Transverse colon (tissue), 3 donors: ENCODE measurements at regions not wholly inside any gene's neighbourhood (a gene's known extent, or its start where the extent isn't known, plus 50 kb on each side); places are given as distances from the start of the nearest gene placed in this dataset.

Source experiments
- POLR2A ChIP-seq: fragments of 450-650 bp; IDR thresholded peaks from one replicate; pipeline ENCODE4 v1.6.1; 2016; ENCODE audit warnings: antibody characterized with exemption, mild to moderate bottlenecking, moderate library complexity
- POLR2AphosphoS5 ChIP-seq, 3 donors: sonication (generic); formaldehyde crosslinking; IDR thresholded peaks; one replicate each; pipeline ENCODE4 v1.6.1; 2016; ENCODE audit warnings: antibody characterized with exemption in 3 of 3

- TF ChIP-seq POLR2A (no peak), POLR2AphosphoS5 (IDR thresholded peaks at IDR 0.05) (no peak)
These were observed 108.6 kb upstream of the ATP10B start for GRCh38 chr5:160960592-160960991.
